ENCODE measurements at regions not wholly inside any gene's neighbourhood (a gene's known extent, or its start where the extent isn't known, plus 50 kb on each side); places are given as distances from the start of the nearest gene placed in this dataset.

DNA sequence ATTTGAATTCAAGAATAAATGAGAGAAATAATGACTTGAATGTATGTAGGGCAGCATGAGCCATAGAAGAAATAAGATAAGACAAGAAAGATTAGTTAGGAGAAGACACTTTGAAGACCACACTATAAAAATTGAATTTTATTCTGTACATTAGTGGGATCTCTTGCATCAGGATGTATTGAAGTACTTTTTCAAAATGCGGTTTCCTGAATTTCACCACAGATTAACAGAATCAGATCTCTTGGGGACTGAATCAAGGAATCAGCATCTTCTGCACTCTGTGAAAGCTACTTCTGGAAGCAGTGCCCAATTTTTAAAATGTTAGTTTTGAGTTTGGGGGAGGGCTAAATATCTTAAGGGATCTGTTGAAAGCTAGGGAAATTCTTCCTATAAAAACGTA is 763.9 kb upstream of the GOLIM4 start:
- TF ChIP-seq EZH2 (IDR thresholded peaks at IDR 0.05; ENCODE audit: low read depth), result no peak
- TF ChIP-seq CTCF (conservative IDR thresholded peaks at IDR 0.05), result no peak

Measured in PC-9 (cell line).